HEK293T (cell line): ENCODE measurements at regions not wholly inside any gene's neighbourhood (a gene's known extent, or its start where the extent isn't known, plus 50 kb on each side); places are given as distances from the start of the nearest gene placed in this dataset.

ENCODE experiments used
- CTCF ChIA-PET: fragments of 350-600 bp; formaldehyde crosslinking; extraction: SDS; loops from one replicate; lab custom pipeline; 2021; ENCODE audit warnings: antibody characterized with exemption, inconsistent platforms; lab: Yijun Ruan, JAX
- POLR2A ChIA-PET: fragments of 350-600 bp; formaldehyde crosslinking; extraction: SDS; loops from one replicate; lab custom pipeline; 2020; ENCODE audit warnings: antibody characterized with exemption, inconsistent platforms; lab: Yijun Ruan, JAX
- DNase-seq: peaks from one replicate; pipeline ENCODE4 v3.0.0; 2012; ENCODE audit warnings: mixed read lengths; ENCODE audit errors: extremely low spot score
- ARNT ChIP-seq: fragments of 450-650 bp; IDR thresholded peaks from 2 replicates; pipeline ENCODE4 v1.6.1; 2017; ENCODE audit warnings: mild to moderate bottlenecking
- BHLHE40 ChIP-seq: fragments of 450-650 bp; IDR thresholded peaks from 2 replicates; pipeline ENCODE4 v1.6.1; 2016; ENCODE audit warnings: mild to moderate bottlenecking, moderate library complexity, borderline replicate concordance
- CTBP1 ChIP-seq: fragments of 450-650 bp; IDR thresholded peaks from 2 replicates; pipeline ENCODE4 v1.6.1; 2016; ENCODE audit warnings: borderline replicate concordance
- ELF4 ChIP-seq: fragments of 450-650 bp; IDR thresholded peaks from 2 replicates; pipeline ENCODE4 v1.6.1; 2017; ENCODE audit warnings: antibody characterized with exemption
- FOXA1 ChIP-seq: fragments of 450-650 bp; IDR thresholded peaks from 2 replicates; pipeline ENCODE4 v1.6.1; 2016; ENCODE audit warnings: mild to moderate bottlenecking
- FOXK2 ChIP-seq: fragments of 450-650 bp; IDR thresholded peaks from 2 replicates; pipeline ENCODE4 v1.6.1; 2016; ENCODE audit warnings: mild to moderate bottlenecking
- FOXM1 ChIP-seq: fragments of 450-650 bp; IDR thresholded peaks from 2 replicates; pipeline ENCODE4 v1.6.1; 2017; ENCODE audit warnings: mild to moderate bottlenecking, borderline replicate concordance
- HDGF ChIP-seq: fragments of 450-650 bp; IDR thresholded peaks from 2 replicates; pipeline ENCODE4 v1.6.1; 2017; ENCODE audit warnings: antibody characterized with exemption, borderline replicate concordance
- L3MBTL2 ChIP-seq: fragments of 450-650 bp; conservative IDR thresholded peaks from 2 replicates; pipeline ENCODE4 v1.6.1; 2016; ENCODE audit warnings: mild to moderate bottlenecking
- LEF1 ChIP-seq: fragments of 450-650 bp; IDR thresholded peaks from 2 replicates; pipeline ENCODE4 v1.6.1; 2017; ENCODE audit warnings: mild to moderate bottlenecking, borderline replicate concordance
- NFRKB ChIP-seq: fragments of 450-650 bp; IDR thresholded peaks from 2 replicates; pipeline ENCODE4 v1.6.1; 2016; ENCODE audit warnings: mild to moderate bottlenecking, moderate library complexity
- SP1 ChIP-seq: fragments of 450-650 bp; IDR thresholded peaks from 2 replicates; pipeline ENCODE4 v1.6.1; 2017
- SUZ12 ChIP-seq: fragments of 450-650 bp; IDR thresholded peaks from 2 replicates; pipeline ENCODE4 v1.6.1; 2016; ENCODE audit warnings: mild to moderate bottlenecking
- TARDBP ChIP-seq: fragments of 450-650 bp; IDR thresholded peaks from 2 replicates; pipeline ENCODE4 v1.6.1; 2016
- ZNF384 ChIP-seq: fragments of 450-650 bp; IDR thresholded peaks from 2 replicates; pipeline ENCODE4 v1.6.1; 2016
- TF ChIP-seq, protein P1 (sequence below): fragments of 450-650 bp; IDR thresholded peaks from 2 replicates; pipeline ENCODE4 v1.6.1; 2016

DNA sequence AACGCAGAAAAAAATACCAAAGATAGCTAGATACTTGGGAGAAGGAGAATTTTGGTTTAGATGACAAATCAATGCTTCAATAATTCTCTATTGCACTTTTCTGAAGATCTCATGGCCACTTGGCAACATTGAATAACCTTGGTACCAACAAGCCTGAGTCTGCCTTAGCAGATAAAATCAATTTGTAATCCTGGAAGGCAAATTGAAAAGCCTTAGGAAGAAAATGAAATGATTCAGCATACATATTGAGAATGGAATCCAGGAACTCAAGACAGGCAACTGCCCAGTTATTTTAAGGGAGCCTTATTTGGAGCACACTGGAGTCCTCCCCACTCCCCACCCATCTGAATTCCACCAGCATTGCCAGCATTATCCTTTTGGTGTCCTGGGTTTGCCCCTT is 109.3 kb upstream of the SOX9 start:
- ChIA-PET CTCF (no interaction called here), POLR2A (no interaction called here)
- TF ChIP-seq ARNT (no peak), HDGF (no peak)
- no peak for DNase-seq

DNA sequence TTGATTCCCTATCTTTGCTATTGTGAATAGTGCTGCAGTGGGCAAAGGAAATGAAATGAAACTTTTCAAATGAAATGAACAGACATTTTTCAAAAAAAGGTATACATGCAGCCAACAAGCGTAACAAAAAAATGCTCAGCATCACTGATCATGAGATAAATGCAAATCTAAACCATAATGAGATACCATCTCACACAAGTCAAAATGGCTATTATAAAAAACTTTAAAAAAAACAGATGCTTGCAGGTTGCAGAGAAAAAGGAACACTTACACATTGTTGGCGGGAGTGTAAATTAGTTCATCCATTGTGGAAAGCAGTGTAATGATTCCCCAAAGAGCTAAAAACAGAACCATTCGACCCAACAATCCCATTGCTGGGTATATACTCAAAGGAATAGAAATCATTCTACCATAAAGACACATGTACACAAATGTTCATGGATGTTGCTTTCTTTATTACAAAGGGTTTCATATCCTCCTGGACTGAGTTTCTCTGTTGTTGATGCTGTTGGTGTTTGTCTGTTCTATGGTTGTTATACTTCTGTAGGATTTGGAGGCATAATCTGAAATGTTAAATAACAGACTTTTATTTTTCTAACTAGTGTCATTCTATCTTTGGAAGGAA is 99.3 kb upstream of the SOX9 start:
- no peak for DNase-seq
- TF ChIP-seq NFRKB (no peak), FOXM1 (no peak), HDGF (no peak), SUZ12 (no peak), BHLHE40 (no peak), FOXA1 (no peak), ELF4 (no peak), L3MBTL2 (no peak), ARNT (no peak), LEF1 (no peak)
- CTCF ChIA-PET, result interaction anchor here (0.7 kb wide), 1 partner anchor 17 kb away, joined by 3 read pairs; no protein-coding TSS in a partner anchor
- POLR2A ChIA-PET, result interaction anchor here (1.4 kb wide), 1 partner anchor 9 kb away, joined by 4 read pairs; no protein-coding TSS in a partner anchor

DNA sequence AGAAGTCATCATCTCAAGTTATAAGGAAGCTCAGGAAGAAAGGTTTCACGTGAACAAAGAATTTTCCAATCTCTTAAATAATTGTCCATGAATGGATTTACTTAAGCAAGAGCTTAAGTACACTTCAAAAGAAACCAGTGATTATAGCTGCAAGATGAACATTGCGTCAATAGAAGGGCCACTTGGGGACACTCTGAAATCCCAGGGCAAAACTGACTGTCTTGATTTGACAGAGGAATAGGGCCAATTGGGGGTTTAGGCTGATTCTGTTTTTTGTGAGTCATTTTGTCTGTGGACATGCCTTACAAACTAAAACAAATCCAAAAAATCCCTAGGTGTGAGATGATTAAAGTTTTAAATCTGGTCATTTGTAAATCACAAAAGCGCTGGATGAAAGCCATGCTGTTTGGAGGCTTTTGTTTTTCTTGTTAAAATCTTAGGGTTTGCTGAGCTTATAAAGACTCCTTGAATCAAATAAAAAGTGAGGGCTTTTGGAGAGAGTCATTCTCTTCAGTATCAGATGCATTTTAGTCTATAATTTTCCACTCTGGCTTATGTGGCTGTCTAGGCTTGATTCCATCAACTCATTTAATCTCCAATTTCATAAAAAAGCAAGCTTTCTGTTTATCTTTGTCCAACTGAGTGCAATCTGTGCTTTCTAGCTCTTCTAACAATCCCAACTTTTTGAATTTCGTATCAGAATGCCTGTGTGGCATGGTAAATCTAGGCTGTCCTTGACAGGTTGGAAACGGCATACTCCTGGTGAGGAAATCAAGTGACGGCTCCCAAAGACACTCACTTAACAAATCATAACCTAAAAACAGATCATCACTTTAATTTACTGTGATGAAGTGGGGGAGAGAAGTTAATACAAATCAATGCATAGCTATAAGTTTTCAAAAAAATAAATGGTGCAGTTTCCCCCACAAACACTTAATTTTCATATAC is 98.2 kb upstream of the SOX9 start:
- ChIA-PET POLR2A (interaction anchor here (1.4 kb wide), 1 partner anchor 8 kb away, joined by 4 read pairs; no protein-coding TSS in a partner anchor), CTCF (interaction anchor here (0.6 to 0.7 kb wide), 2 partner anchors 18 to 66 kb away, joined by 3 read pairs; no protein-coding TSS in a partner anchor)
- no peak for DNase-seq
- no peak for TF ChIP-seq SP1
- no peak for TF ChIP-seq NFRKB
- no peak for TF ChIP-seq LEF1
- no peak for TF ChIP-seq ZNF384
- TF ChIP-seq FOXA1, result no peak
- TF ChIP-seq SUZ12, result no peak
- TF ChIP-seq L3MBTL2, result no peak
- TF ChIP-seq HDGF, result no peak
- no peak for TF ChIP-seq TARDBP
- TF ChIP-seq CTBP1, result no peak
- TF ChIP-seq, protein P1, sequence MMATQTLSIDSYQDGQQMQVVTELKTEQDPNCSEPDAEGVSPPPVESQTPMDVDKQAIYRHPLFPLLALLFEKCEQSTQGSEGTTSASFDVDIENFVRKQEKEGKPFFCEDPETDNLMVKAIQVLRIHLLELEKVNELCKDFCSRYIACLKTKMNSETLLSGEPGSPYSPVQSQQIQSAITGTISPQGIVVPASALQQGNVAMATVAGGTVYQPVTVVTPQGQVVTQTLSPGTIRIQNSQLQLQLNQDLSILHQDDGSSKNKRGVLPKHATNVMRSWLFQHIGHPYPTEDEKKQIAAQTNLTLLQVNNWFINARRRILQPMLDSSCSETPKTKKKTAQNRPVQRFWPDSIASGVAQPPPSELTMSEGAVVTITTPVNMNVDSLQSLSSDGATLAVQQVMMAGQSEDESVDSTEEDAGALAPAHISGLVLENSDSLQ, result no peak
- TF ChIP-seq ARNT, result no peak
- no peak for TF ChIP-seq BHLHE40

DNA sequence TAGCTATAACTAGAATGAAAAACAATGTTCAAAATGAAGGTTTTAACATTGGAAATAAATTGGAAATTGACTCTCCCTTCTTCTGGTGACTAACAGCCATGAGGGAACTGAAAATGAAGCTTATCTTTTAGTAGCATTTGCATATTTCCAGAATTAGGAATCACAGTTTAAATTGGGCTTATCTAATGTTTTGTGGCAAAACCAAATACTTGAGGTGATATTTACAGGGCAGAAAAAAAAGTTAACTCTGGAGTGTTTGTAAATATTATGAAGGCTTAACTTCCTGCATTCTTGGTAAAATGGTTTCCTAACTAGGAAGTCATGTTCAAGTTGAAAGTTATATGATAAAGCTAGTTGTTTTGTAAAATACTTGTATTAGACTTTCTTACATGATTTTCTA is 96.4 kb upstream of the SOX9 start:
- DNase-seq, result no peak
- ChIA-PET POLR2A (no interaction called here), CTCF (no interaction called here)
- no peak for TF ChIP-seq FOXM1
- no peak for TF ChIP-seq ZNF384
- no peak for TF ChIP-seq ARNT
- TF ChIP-seq SP1, result no peak
- no peak for TF ChIP-seq SUZ12
- TF ChIP-seq, protein P1, result no peak
- TF ChIP-seq LEF1, result no peak
- TF ChIP-seq FOXK2, result no peak

DNA sequence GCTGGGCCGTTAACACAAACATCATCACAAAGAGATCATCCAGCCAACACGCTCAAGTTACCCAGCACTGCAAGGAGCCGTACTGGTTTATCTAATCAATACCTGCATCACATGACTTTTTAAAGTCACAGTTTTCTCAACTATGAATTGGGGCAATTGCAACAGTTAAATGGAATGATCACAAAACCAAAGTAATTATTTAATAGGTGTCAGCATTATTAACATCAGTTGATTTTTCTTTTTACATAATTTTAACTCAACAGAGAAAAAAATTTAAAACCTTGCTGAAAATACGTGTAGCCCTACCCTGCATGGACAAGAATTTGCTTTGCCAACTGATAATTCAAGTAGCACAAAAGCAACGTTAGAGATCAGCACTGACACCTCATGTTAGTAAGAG is 95.7 kb upstream of the SOX9 start:
- TF ChIP-seq FOXK2 (no peak), ZNF384 (no peak), BHLHE40 (no peak), LEF1 (no peak), L3MBTL2 (no peak), CTBP1 (no peak), FOXM1 (no peak), SUZ12 (no peak), NFRKB (no peak), FOXA1 (no peak)
- POLR2A ChIA-PET, result no interaction called here
- CTCF ChIA-PET, result no interaction called here
- DNase-seq, result no peak

DNA sequence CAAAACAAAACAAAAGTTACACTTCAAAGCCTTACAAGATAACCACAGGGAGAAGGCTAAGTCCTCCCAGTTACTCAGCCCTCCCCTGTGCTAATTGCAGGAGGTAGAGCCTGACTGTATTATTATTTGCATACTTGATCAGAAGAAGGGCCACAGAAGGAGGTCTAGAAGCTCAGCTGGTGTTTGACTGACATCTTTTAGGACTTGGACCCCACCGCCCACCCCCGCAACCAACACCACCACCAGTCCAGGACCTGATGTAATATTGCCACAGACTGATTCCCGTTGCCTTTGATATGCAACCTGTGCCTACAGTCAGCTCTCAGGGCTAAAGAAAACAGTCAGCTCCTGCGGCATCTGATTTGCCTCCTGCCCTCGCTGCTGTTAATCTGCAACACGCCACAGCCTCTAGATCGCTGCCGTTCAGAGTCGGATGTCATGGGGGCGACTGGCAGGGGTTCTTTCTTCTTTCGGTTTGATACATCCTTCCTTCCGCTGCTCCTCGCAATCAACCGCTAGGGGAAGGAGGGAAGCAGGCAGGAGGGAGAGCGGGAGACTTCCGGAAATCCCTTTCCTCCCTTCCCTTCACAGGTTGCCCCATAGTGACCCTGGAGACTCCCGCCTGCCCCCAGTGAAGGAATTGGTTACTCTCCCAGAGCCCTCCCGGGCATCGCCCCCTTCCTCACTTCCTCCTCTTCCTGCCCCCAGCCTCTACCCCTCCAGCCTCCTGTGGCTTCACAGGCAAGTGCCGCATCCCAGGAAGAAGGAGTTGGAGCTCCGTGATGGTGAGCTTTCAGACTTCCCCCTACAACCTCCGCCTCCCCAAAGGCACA is 90.5 kb upstream of the SOX9 start:
- TF ChIP-seq ELF4 (no peak), LEF1 (no peak), SP1 (no peak), L3MBTL2 (peak; percentile 69)
- TF ChIP-seq, protein P1, result peak; percentile 71
- peak; percentile 68 for DNase-seq
- POLR2A ChIA-PET, result interaction anchor here (0.9 to 1.4 kb wide), 4 partner anchors 8 to 23 kb away, joined by 3 to 4 read pairs (median 4); no protein-coding TSS in a partner anchor
- CTCF ChIA-PET, result interaction anchor here (0.6 kb wide), 1 partner anchor 1269 kb away, joined by 3 read pairs; no protein-coding TSS in a partner anchor
